Sciatic nerve (tissue), 2 donors: ENCODE measurements at regions not wholly inside any gene's neighbourhood (a gene's known extent, or its start where the extent isn't known, plus 50 kb on each side); places are given as distances from the start of the nearest gene placed in this dataset.

Experiments used
- ATAC-seq: fragments of 200-7000 bp; cut with Tn5 transposase; one replicate; pipeline ENCODE4 v1.9.1; 2020; ENCODE audit warnings: mild to moderate bottlenecking, moderate library complexity
- DNase-seq: peaks from one replicate; pipeline ENCODE4 v3.0.0-alpha.2; 2020; ENCODE audit warnings: low spot score
- intact Hi-C: fragments of 100-400 bp; cut with DNase I; formaldehyde crosslinking; loops from one replicate; pipeline ENCODE4 v1.14.2; 2022
- donor health status: DM: no; HTN: no; CAD: no.
- donor health status: DM: no; HTN: no; CAD: no.

GRCh38 chr6:142696123-142697000 is 248.6 kb downstream of the HIVEP2 start:
- intact Hi-C loops, result loop anchor here (10.0 kb wide), 3 partner anchors 248 to 728 kb away; partner anchors contain the start of gene HIVEP2
- no peak for ATAC-seq
- DNase-seq, result no peak

- no peak for DNase-seq
- intact Hi-C loops, result loop anchor here (10.0 kb wide), 3 partner anchors 248 to 728 kb away; partner anchors contain the start of gene HIVEP2
- no peak for ATAC-seq
These were observed 248.0 kb downstream of the HIVEP2 start for GRCh38 chr6:142697001-142697335.

- DNase-seq (no peak), ATAC-seq (no peak)
- intact Hi-C loops, result loop anchor here (10.0 kb wide), 3 partner anchors 247 to 727 kb away; partner anchors contain the start of gene HIVEP2
These were observed 247.1 kb downstream of the HIVEP2 start for GRCh38 chr6:142697922-142698321.

DNA sequence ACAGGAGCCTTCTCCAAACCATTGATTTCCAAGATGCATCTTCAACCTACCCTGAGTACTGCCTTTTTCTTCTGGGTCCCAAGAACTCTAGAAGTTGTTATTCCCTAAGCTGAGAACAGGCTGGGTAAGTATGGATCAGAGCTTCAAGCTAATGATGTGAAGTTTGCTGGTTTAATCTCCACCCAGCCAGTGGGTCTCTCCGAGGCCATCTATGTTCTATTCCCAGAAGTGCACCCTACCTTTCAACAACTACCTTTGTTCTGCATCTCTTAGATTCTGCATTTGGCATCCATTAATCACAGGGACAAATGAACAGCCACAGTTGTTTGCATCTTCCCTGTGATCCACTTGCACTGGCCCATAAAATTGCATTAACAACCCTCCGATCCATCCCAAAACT is 246.2 kb downstream of the HIVEP2 start:
- no peak for DNase-seq
- ATAC-seq, result no peak
- intact Hi-C loops, result loop anchor here (10.0 kb wide), 3 partner anchors 246 to 726 kb away; partner anchors contain the start of gene HIVEP2

DNA sequence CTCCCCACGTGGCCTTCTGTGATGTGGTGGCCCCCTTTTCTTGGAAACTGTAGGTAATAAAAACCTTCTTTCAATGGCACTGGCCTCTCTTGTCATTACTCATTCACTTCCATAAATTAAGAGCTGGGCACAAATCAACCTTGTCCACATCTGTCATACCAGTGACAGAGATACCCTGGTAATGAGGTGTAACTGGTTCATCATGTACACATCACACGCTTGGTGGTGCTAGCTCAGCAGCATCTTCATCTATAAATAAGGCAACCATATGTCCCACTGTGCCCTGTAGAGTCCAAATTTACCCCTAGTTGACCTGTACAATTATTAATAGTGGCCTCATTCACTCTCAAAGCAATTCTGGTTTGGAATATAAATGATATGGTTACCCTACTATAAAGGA is 245.6 kb downstream of the HIVEP2 start:
- no peak for ATAC-seq
- no peak for DNase-seq
- intact Hi-C loops, result loop anchor here (10.0 kb wide), 3 partner anchors 245 to 725 kb away; partner anchors contain the start of gene HIVEP2

- no peak for ATAC-seq
- intact Hi-C loops, result no loop called here
- DNase-seq, result no peak
These were observed 244.9 kb downstream of the HIVEP2 start for GRCh38 chr6:142700032-142700431.

DNA sequence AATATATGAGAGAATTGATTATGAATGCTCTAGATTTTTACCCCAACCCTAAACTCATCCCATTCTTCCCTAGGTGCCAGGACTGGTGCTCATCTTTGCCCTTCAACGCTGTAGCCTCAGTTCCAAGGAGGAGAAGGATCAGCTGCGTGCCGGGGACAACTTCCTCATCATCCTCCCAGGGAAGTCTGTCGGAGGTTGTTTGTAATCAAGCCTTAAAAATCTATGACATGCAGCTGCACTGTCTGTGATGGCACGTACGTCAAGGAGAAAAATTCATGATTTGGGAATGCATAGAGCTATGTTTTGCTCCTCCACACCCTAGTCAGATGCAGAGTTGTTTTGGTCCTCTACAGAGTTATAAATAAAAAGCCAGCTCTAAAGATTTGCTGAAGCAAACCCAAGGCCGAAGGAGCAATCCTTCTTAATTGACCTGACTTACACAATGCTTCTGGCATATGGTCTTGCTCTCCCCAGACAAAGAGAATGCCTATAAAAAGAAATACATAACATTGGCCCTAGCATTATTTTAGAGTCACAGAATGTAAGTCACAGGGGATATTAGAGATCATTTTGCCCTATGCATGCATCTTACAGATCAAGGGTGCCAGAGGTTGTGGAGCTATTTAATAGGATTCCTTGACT is 244.2 kb downstream of the HIVEP2 start:
- DNase-seq, result no peak
- no peak for ATAC-seq
- intact Hi-C loops, result no loop called here
